GM19328 (cell line): ENCODE measurements at regions not wholly inside any gene's neighbourhood (a gene's known extent, or its start where the extent isn't known, plus 50 kb on each side); places are given as distances from the start of the nearest gene placed in this dataset.
"Not testable (repeated sequence)": the region's sequence is repeated elsewhere in the genome, so short reads cannot be mapped to it uniquely, and the experiment has no call there.

Experiments used
- ATAC-seq: cut with Tn5 transposase; IDR thresholded peaks from one replicate; pipeline ENCODE4 v1.9.1; 2021; ENCODE audit warnings: mild to moderate bottlenecking, moderate library complexity; ENCODE audit not compliant: unreplicated experiment

DNA sequence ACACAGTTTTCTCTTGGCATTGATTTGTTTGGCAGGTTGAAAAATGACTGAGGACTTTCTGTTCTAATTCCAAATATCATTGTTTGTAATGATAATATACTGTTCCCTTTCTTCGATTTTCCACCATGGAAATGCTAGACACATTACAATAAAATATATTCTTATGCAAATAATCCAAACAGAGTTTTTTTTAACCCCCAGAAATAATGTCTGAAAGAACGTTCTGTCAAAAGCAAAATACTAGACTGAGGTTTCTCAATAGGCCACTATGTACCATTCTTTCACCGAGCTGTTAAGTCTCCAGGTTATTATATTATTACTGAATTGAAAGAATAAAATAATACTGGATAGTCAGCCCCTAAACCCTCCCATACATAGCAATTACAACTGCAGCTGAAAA lies 312.5 kb downstream of the ZIC3 start:
- no peak for ATAC-seq

DNA sequence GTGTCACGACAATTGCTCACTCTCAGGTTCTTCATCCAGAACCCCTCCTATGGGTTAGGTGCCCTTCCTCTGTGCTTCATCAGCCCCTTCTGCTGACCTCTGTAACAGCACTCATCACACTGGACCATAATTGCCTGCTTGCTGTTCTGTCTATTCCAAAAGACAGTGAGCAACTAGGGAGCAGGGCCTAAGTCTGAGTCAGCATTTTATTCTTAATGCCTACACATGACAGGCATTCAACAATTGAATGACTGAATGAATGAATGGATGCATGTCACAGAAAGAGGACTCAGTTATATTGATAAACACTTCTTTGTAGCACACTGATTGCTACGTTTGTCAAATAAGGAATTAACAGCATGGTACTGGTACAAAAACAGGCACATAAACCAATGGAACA lies 317.0 kb downstream of the ZIC3 start:
- no peak for ATAC-seq

DNA sequence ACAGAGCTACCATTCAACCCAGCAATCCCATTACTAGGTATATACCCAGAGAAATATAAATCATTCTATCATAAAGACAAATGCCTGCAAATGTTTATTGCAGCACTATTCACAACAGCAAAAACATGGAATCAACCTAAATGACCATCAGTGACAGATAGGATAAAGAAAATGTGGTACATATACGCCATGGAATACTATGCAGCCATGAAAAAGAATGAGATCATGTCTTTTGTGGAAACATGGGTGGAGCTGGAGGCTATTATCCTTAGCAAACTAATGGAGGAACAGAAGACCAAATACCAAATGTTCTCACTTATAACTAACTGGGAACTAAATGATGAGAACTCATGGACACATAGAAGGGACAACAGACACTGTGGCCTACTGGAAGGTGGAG lies 318.9 kb downstream of the ZIC3 start:
- ATAC-seq: not testable (repeated sequence)

DNA sequence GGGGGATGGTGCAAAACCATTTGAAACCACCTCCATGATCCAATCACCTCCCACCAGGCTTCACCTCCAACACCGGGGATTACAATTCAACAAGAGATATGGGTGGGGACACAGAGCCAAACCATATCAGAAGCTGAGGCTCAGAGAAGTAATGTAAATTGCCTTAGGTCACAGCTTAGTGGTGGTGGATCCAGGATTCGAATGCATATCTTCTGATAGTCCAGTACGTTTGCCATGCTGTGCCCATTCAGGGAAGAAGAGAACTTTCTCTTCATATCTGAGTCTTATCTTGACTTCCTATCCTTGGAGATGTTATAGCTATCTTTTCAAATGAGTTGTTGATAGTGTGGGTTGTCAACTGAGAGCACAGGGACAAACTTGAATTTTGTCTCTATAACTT lies 325.5 kb downstream of the ZIC3 start:
- ATAC-seq: no peak

DNA sequence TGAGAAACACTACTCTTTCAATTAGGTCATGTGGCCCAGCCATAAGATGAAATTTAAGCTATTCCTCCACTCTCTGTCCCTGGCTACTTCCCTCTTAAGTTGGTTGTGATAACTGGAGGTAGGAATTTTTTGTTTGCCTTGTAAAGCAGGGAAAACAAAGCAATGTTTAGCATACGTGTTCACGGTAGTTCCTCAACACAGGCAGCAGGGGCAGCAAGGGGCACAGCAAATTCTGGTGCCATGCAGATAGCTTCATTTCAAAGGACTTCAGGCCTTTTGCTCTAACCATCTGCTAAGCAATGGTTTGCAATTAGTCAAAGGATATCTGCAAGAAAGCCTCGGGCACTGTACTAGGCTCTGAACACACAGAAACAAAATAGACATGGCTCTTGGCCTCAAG lies 330.2 kb downstream of the ZIC3 start:
- no peak for ATAC-seq

DNA sequence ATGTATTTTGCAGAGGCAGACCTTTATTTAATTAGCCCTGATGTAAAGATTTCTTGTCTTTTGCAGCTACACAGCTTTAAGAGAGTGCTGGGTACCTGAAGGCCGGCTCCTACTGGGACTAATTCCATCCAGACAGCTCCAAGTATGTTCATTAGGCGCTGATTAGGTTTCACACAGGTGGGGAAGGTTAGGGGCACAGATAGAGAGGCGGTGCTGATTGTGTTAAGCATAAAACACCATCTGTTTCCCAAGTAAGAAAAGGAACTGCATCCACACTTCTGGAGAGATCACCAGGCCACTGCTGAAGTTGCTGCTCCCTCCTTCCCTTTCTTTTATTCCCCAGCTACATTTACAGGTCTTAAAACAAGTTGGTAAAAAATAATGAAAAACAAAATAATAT lies 349.5 kb downstream of the ZIC3 start:
- no peak for ATAC-seq

DNA sequence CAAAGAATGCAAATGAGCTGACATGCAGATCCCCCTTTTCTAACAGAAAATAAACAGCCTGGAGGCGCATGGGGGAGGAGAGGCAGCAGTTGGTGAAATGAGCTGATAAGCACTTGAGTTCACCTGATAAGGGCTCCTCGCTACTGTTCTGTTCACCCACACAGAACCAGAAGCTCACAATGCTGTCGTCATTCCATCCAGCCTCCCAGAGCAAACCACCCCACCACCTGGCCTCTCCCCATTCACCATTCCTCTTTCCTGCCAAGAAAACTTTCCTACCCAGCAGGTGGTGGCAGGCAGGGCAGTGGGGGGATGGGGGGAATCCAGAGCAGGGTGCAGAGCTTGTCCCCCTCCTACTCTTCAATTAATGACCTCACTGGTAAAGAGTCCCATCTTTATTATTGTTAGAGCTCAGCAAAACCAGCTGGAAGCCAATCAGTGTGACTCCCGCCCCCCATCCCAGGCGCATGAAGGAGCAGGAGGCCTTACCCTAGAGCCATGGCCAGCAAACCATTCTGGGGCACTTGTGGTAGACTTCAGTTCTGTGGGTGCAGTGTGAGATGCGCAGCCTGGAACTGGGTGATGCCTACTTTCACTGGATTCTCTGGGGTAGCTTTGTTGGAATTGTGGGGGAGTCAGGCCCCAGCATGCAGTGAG lies 350.3 kb downstream of the ZIC3 start:
- no peak for ATAC-seq

DNA sequence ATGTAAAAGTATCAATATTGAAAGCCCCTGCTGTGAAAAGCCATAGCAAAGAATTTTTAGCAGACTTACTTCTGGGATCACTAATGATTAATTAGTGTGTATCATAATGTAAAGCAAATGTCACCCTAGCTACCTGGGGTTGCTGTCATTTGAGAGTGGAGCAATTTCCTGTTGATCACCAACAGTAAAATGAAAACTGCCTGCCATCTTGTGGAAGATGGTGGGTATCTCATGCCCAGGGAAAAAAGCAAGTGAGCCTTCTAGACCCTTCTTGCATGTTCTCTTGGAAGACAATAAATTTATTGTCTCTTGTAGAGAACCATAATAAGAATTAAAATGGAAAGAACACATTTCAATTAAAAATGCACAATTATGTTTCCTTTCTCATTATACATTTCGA lies 360.2 kb downstream of the ZIC3 start:
- no peak for ATAC-seq

DNA sequence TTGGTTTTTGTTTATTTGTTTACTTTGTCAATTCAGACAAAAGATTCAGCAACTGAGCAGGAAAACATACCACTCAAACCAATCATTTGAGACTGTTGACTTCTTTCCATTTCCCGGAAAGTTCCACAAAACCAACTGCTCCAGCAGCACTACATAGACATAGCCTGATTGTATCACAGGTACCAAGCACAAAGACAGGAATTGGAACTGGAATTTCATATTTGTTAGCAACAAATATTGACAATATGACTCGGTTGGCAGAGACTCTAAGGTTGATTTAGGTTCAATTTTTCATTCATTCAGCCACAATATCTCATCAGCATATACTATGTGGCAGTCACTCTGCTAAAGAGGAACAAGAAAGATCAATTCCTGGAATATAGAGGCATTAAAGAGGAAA lies 364.0 kb downstream of the ZIC3 start:
- ATAC-seq: no peak

DNA sequence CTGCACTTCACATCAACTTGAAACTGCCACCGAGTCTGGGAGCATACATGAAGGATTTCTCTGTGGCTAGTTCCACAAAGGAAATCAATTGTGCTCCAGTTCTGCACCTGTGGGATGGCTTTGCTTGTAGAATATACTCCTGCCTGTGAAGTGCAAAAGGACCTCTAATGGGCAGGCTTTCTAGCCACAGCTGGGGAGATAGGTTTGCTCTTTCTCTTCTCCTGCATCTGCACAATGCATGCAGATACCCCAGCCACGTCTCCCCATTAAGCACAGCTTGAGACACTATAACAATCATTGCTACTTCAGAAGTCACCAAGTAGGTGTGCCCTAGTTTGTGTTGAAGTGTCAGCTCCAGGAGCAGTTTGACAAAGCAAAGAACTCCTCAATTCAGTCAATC lies 364.6 kb downstream of the ZIC3 start:
- no peak for ATAC-seq

DNA sequence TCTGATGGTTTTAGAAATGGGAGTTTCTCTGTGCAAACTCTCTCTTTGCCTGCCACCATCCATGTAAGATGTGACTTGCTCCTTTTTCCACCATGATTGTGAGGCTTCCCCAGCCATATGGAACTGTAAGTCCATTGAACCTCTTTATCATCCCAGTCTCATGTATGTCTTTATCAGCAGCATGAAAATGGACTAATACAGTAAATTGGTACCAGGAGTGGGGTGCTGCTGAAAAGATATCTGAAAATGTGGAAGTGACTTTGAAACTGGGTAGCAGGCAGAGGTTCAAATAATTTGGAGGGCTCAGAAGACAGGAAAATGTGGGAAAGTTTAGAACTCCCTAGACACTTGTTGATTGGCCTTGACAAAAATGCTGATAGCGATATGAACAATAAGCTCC lies 368.3 kb downstream of the ZIC3 start:
- not testable (repeated sequence) for ATAC-seq

DNA sequence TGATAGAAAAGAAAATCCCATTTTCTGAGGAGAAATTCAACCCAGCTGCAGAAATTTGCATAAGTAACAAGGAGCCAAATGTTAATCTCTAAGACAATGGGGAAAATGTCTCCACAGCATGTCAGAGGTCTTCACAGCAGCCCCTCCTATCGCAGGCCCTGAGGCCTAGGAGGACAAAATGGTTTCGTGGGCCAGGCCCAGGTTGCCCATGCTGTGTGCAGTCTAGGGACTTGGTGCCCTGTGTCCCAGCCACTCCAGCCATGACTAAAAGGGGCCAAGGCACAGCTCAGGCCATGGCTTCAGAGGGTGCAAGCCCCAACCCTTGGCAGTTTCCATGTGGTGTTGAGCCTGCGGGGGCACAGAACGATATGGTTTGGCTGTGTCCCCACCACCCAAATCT lies 369.0 kb downstream of the ZIC3 start:
- ATAC-seq: not testable (repeated sequence)

DNA sequence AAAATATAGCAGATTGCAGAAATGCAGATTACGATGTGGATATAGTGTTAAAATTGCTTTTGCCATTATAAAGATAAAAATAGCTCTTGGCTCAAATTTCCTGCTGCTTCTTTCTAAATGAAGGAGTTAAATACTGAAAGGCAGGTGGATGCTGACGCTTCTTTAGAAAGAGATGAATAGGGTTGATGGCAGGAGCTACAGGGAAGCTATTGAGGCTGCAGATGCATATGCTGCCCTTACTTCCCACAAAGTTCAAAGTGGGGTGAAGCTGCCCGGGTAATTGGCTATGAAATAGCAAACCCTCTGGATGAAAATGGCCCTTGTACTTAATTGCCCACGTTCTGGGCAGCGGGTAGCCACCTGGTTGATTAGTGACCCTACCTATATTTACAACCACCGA lies 379.5 kb downstream of the ZIC3 start:
- ATAC-seq: no peak

DNA sequence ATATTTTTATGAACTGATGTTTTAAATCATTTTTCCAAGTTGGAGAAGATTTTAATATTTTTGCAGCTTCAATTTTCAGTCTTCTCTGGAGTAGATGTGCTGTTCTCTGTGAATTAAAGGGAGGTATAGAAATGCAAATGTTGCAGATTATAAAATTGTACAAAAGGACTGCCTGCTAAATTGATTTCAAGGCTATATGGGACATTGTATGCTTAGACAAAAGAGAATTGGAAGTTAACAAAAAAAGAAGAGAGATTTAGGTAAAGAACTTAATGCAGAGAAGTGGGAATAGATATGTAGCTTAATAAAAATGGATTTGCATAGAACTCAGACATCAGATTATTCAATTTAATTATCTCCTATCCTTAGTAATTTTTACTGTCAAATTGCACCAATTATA lies 403.3 kb downstream of the ZIC3 start:
- no peak for ATAC-seq

DNA sequence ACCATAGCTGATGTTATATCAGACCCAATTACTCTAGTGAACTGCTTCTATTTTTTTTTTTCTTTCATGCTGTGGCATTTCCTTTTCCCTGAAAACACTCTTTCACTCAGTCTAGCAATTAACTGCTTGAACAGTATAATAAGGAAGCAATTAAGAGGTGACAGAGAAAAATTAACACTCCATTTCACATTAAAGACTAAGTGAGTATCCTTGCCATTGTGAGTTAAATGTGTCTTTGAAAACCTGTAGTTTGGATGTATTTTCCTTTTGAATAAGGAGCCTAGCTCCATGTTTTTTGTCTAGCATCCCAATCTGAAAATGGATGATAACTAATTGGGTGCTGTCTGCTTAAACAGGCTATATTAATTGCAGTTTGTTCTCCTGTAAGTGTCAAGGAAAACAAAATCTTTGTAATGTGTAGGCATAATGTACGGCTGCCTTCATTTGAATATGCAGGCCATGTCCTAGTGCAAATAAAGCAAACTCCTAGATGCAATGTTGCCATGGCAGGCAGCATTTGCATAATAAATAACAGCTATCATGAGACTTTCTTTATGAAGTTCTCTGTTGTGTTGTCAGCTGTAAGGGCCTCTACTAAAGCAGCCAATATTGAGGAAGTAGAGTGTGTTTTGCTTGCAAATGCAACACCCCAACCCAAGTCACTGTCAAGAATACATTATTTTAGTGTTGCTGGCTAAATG lies 416.7 kb downstream of the ZIC3 start:
- no peak for ATAC-seq

DNA sequence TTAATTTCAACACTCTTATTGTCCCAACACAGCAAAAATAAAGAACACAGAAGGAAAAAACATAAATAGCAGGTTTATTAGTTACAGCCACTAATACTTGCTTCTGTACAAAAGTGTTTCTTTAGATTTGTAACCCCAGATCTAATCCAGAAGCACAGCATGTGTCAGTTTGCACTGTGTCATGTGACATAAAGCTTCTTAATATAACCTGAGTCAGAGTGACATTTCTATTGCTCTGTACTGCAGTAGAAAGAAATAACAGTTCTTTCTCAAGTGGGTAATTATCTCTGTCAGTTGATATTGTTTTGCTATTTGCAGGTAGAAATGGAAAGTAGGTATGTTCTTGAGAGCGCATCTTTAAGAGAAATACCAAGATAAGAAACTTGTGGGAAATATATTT lies 422.5 kb downstream of the ZIC3 start:
- no peak for ATAC-seq

DNA sequence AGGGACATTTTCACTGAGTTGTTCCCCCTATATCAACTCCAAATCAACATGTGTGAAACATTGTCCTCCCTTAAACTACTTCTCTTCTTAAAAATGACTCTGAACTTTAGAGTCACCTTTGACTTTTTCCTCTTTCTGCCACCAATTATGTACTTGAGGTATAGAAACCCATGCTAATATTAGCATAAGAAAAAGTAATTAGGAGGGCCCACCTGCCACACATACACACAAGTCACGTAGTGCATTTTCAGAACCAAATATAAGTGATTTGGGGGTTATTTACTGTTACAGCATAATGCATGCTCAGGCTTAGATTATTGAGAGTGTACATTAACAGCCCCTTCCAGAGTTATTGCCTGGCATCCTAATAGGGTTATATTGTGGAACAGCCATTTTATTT lies 432.7 kb downstream of the ZIC3 start:
- ATAC-seq: no peak

DNA sequence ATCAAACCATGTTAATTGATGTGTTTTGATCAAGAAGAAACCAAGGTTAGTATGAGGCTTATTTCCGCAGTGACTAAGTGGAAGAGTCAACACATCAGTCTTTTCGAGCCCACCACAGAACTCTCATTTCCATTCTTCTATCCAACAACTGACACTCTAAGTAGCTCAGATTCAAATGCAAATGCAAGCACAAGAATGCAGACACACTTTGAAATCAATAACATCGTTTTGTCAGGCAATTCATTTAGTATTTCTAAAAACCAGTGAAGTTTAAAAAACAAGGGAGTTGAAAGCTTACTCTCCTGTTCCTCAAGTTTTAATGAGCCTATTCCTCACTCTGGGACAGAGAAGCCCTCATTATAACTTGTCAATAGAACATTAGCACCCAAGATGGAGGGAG lies 433.1 kb downstream of the ZIC3 start:
- no peak for ATAC-seq

DNA sequence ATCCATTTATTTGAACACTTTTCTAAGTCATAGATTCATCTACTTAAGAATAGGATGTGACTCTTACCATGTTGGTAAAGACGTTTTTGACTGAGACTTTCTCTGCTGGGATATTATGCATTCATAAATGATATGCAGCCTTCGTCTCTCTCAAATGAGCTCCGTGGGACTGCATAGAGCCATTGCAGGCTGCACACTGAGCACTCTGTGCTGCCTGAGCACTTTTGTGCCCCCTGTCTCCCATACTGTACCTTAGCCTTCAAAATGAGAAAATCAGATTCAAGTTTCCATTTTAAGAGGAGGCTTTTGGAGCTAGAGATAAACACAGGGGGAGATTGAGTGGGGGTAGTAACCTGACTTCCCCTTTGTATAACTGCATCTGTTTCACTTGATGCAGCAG lies 433.6 kb downstream of the ZIC3 start:
- no peak for ATAC-seq

DNA sequence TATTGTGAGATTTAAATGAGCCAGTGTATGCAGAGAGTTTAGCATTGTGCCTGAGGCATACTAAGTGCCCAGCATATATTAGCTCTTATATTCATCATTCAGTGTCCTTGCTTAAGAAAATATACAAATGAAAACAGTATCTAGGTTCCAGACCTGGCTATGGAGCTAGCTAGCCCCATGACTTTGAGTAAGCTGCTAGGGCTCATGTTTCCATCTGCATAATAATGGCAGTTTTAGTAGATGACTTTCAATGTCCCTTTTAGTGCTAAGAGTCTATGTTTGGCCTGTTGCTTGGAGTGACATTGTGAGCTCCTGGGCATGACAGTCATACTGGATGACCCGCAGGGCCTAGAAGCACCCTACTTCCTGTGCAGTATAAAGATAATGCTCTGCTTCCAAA lies 435.3 kb downstream of the ZIC3 start:
- ATAC-seq: no peak

DNA sequence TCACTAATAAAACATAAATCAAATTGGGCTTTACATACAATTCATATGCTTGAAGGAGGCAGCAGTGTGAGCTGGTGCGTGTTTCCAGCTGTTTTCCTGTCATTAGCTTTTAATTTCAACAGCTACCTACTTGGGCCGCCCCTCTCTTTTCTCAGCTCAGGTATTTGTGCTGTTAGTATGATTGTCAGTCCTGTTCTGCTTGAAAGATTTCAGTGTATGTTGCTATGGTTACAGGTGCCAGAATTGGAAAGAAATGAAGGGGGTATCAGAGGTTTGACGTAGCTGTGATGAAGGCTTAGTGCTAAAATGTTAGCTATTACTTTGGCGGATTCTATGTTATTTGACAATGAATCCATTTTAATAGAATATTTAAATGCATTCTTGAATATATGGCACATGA lies 440.3 kb downstream of the ZIC3 start:
- no peak for ATAC-seq

DNA sequence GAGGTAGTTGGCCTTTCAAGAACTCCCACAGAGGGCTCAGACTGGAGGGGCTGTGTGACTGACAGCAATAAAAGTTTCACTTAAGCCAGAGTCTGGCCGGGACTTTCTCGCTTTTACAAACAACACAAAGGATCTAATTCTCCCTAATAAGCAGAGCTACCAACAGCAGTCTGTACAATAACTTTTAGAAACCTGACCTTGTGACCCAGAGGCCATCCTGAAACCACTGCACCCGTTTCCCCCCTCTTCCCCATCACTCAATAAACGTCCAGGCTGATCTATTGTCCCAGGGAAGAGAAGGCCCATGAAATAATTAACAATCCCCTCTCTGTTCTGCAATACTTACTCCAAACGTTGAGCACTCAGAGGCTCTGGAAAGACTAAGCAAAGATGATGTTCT lies 442.4 kb downstream of the ZIC3 start:
- ATAC-seq: no peak

DNA sequence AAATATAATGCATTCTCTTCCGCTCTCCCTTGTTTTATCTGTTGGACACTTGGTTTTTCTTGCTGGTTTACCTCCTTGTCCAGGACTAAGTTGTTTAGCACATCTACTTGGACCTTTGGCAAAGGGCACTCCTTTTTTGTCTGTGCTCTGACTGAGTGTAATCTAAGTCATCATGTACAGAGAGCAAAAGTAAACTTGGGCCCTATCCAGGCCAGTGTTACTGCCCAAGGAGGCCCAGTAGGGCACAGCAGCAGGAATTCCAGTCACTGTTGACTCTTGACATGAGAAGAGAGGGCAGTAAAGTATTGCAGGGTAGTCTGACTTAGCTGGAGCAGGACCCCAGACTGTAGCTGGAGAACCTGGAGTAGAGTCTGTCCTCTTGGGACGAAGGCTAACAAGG lies 445.5 kb downstream of the ZIC3 start:
- ATAC-seq: no peak
